Gastrocnemius medialis (tissue), 4 donors: ENCODE measurements at regions not wholly inside any gene's neighbourhood (a gene's known extent, or its start where the extent isn't known, plus 50 kb on each side); places are given as distances from the start of the nearest gene placed in this dataset.
A peak's percentile ranks its signal among the peaks of the same experiment; 100 is the strongest.
"Not testable (repeated sequence)": the region's sequence is repeated elsewhere in the genome, so short reads cannot be mapped to it uniquely, and the experiment has no call there.

Experiments used
- POLR2A ChIP-seq, 2 donors: fragments of 450-650 bp; IDR thresholded peaks; one replicate each; pipeline ENCODE4 v1.6.1; 2017; ENCODE audit warnings: antibody characterized with exemption in 2 of 2, mild to moderate bottlenecking in 2 of 2, moderate library complexity in 2 of 2
- TF ChIP-seq, protein P1 (sequence below), 5 experiments: fragments of 450-650 bp in 3 of 5; fragments of 200-600 bp in 2 of 5; sonication (generic) in 2 of 5; IDR thresholded peaks in 4 of 5; conservative IDR thresholded peaks in 1 of 5; 1 replicate in 4 of 5; 2 replicates in 1 of 5; pipeline ENCODE4 v1.5.1; 2016 to 2019; ENCODE audit warnings: antibody characterized with exemption in 5 of 5, mild to moderate bottlenecking in 3 of 5, moderate library complexity in 3 of 5

DNA sequence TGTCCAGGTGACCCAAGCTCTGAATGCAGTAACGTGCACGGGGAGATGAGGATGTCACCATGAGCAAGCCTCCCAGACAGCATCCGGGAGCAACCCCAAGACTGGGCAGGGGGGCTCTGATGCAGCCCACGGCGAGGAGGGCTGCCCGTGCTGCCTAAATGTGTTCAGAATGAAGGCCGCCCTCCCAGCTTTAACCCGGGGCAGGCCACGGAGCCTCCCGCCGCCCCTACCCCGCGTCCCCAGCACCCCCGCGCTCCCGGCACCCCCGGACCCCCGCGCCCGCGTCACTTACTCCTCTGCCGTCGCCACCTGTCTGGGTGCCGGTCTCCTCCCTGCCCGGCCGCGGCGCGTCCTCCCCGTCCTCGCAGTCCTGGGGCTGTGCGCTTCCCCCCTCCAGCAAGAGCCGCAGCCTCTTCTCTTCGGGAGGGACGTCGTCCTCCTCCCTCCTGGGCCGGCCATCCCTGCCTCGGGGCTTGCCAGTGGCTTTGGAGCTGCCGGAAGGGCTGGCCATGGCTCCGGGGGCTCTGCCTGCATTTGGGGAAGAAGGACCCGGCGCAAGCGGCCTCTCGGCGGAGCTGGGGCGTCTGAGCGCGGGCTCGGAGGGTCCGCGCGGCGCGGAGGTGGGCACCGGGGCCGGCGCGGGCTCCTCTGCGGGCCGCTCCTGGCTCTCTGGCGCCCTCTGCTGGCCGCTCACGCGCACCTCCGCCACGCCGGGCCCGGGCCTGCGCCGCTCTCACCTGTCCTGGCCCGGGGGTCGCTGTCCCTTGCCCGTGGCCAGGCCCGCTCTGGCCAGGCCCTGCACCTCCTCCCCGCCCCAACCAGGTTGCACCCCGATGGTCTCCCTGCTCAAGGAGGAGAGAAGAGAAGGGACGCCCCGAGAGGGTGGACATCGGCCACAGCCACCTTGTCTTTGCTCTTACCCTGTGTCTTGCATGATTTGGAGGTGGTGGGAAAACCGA lies 55.9 kb upstream of the ASNS start:
- TF ChIP-seq POLR2A (IDR thresholded peaks at IDR 0.05): not testable (repeated sequence)
- TF ChIP-seq, protein P1, sequence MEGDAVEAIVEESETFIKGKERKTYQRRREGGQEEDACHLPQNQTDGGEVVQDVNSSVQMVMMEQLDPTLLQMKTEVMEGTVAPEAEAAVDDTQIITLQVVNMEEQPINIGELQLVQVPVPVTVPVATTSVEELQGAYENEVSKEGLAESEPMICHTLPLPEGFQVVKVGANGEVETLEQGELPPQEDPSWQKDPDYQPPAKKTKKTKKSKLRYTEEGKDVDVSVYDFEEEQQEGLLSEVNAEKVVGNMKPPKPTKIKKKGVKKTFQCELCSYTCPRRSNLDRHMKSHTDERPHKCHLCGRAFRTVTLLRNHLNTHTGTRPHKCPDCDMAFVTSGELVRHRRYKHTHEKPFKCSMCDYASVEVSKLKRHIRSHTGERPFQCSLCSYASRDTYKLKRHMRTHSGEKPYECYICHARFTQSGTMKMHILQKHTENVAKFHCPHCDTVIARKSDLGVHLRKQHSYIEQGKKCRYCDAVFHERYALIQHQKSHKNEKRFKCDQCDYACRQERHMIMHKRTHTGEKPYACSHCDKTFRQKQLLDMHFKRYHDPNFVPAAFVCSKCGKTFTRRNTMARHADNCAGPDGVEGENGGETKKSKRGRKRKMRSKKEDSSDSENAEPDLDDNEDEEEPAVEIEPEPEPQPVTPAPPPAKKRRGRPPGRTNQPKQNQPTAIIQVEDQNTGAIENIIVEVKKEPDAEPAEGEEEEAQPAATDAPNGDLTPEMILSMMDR (IDR thresholded peaks at IDR 0.05 in 4 of 5, conservative IDR thresholded peaks at IDR 0.05 in 1 of 5): peak; percentile 55 to 82 (median 67)
